Panc1 (cell line): ENCODE measurements at regions not wholly inside any gene's neighbourhood (a gene's known extent, or its start where the extent isn't known, plus 50 kb on each side); places are given as distances from the start of the nearest gene placed in this dataset.

Experiments used
- ATAC-seq: fragments of 200-7000 bp; cut with Tn5 transposase; 2 replicates; pipeline ENCODE4 v1.9.1; 2020; ENCODE audit warnings: mild to moderate bottlenecking, moderate library complexity
- BruUV-seq: library from RNA; stranded (reverse); fragments of 400-500 nt; replicated peaks from 2 replicates; lab custom pipeline; 2021; lab: Mats Ljungman, UMichigan
- CTCF ChIA-PET: fragments of 300-600 bp; sonication (Branson Sonifier 250); formaldehyde crosslinking; loops from one replicate; lab custom pipeline; 2022; ENCODE audit warnings: antibody characterized with exemption; lab: Charles Lee
- POLR2A ChIA-PET: fragments of 300-600 bp; sonication (Branson Sonifier 250); formaldehyde crosslinking; loops from one replicate; lab custom pipeline; 2022; ENCODE audit warnings: antibody characterized with exemption; lab: Charles Lee
- DNase-seq: peaks from one replicate; pipeline ENCODE4 v3.0.0-alpha.2; 2010; ENCODE audit warnings: low read depth, low spot score
- H3K27ac ChIP-seq: 2 replicates; pipeline ENCODE4 v1.5.1; 2011; ENCODE audit warnings: mild to moderate bottlenecking, low read length, inconsistent platforms
- H3K27me3 ChIP-seq: fragments of 200-500 bp; sonication (Bioruptor generic); 2 replicates; pipeline ENCODE4 v1.6.0; 2014; ENCODE audit warnings: low read length, inconsistent platforms; ENCODE audit not compliant: control insufficient read depth, insufficient read depth
- H3K36me3 ChIP-seq: fragments of 200-500 bp; sonication (Bioruptor generic); 2 replicates; pipeline ENCODE4 v1.5.1; 2014; ENCODE audit warnings: inconsistent platforms, mild to moderate bottlenecking, low read length, moderate library complexity; ENCODE audit not compliant: control insufficient read depth, insufficient read depth
- H3K4me1 ChIP-seq: 2 replicates; pipeline ENCODE4 v1.5.1; 2011; ENCODE audit warnings: inconsistent platforms, mild to moderate bottlenecking, low read length, moderate library complexity; ENCODE audit not compliant: control insufficient read depth, insufficient read depth
- H3K4me3 ChIP-seq, 2 experiments: 2 replicates each; pipeline ENCODE4 v1.5.1; 2011 to 2012; ENCODE audit warnings: low read depth in 2 of 2, low read length in 2 of 2, mild to moderate bottlenecking in 2 of 2, inconsistent platforms in 1 of 2, moderate library complexity in 1 of 2
- H3K9me3 ChIP-seq: fragments of 200-500 bp; sonication (Bioruptor generic); 2 replicates; pipeline ENCODE4 v1.5.1; 2014; ENCODE audit warnings: low read depth, mild to moderate bottlenecking, inconsistent platforms, low read length, moderate library complexity; ENCODE audit not compliant: control insufficient read depth, insufficient read depth
- POLR2AphosphoS5 ChIP-seq: IDR thresholded peaks from 2 replicates; pipeline ENCODE4 v1.6.1; 2012; ENCODE audit warnings: mild to moderate bottlenecking, low read depth, low read length, moderate library complexity
- SIN3A ChIP-seq: IDR thresholded peaks from 2 replicates; pipeline ENCODE4 v1.6.1; 2012; ENCODE audit warnings: low read depth, mild to moderate bottlenecking, low read length, moderate library complexity, borderline replicate concordance; ENCODE audit not compliant: insufficient read depth
- TCF7L2 ChIP-seq: IDR thresholded peaks from 2 replicates; pipeline ENCODE4 v1.6.1; 2011; ENCODE audit warnings: mild to moderate bottlenecking, low read depth, low read length, inconsistent platforms
- in situ Hi-C: cut with HindIII; loops from 2 replicates; pipeline ENCODE4 v1.10.0; 2016; ENCODE audit warnings: low sequenced_read_pairs, low pct_unique_long_range_greater_than_20kb
- intact Hi-C: fragments of 100-400 bp; cut with micrococcal nuclease; formaldehyde crosslinking; loops from one replicate; pipeline ENCODE4 v1.10.0; 2022; ENCODE audit not compliant: unreplicated experiment
- TF ChIP-seq, protein P1 (sequence below), 2 experiments: IDR thresholded peaks; 2 replicates each; pipeline ENCODE4 v1.6.1; 2011 to 2012; ENCODE audit warnings: low read depth in 2 of 2, control low read depth in 1 of 2, low read length in 1 of 2, mild to moderate bottlenecking in 1 of 2, moderate library complexity in 1 of 2; ENCODE audit not compliant: insufficient read depth in 1 of 2
- TF ChIP-seq, protein P2 (sequence below): fragments of 450-650 bp; IDR thresholded peaks from 2 replicates; pipeline ENCODE4 v1.5.1; 2017; ENCODE audit warnings: mild to moderate bottlenecking

DNA sequence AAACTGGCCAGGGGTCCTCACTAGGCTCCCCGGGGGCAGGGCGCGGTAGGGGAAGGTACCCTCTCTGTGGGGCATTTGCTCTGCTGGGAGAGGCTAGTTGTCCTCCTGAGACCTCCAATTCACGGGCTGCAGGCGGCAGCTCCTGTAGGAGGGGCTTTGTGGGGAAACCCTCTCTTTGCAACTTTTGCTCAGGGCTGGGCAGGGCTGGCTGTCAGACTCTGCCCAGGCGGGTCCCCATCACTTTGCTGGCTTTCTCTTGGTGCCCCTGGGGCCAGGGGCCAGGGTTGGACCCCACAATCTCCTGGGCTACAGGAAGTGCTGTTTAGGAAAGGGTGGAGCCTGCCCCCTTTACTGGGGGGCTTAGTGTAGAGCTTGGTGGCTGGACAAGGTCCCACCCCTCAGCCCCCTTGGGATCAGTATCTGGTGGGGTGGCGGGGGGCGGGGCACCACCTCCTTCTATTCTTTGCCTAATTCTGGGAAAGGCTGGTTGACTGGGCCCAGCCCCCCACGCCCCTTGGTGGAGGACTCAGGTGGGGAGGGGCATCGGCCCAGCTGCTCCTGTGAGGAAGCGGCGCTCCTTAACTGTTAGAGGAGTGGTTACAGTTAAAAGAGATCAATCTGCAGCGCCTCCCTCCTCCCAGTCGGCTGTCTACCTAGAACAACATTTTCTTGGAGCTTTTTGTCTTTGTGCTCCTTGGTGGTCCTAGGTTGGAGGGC lies 918.7 kb downstream of the AACS start:
- peak overlapping the region; percentile 27 to 56 for H3K4me3 ChIP-seq
- ATAC-seq (peak; percentile 57), DNase-seq (no peak)
- no peaks in the 10 kb centered on the region for H3K36me3 ChIP-seq
- POLR2A ChIA-PET = interaction anchor here (0.6 kb wide), 1 partner anchor 131 kb away, joined by 3 read pairs; no protein-coding TSS in a partner anchor
- no peaks in the 10 kb centered on the region for H3K4me1 ChIP-seq
- in situ Hi-C loops = no loop called here
- intact Hi-C loops = no loop called here
- CTCF ChIA-PET = no interaction called here
- 0 out of 2 replicates have a peak, but pooled peaks cover 2% of the 10 kb centered on the region for H3K27me3 ChIP-seq
- no TSS peak for BruUV-seq
- no peaks in the 10 kb centered on the region for H3K9me3 ChIP-seq
- no peak overlapping the region for H3K27ac ChIP-seq
- TF ChIP-seq, protein P1, sequence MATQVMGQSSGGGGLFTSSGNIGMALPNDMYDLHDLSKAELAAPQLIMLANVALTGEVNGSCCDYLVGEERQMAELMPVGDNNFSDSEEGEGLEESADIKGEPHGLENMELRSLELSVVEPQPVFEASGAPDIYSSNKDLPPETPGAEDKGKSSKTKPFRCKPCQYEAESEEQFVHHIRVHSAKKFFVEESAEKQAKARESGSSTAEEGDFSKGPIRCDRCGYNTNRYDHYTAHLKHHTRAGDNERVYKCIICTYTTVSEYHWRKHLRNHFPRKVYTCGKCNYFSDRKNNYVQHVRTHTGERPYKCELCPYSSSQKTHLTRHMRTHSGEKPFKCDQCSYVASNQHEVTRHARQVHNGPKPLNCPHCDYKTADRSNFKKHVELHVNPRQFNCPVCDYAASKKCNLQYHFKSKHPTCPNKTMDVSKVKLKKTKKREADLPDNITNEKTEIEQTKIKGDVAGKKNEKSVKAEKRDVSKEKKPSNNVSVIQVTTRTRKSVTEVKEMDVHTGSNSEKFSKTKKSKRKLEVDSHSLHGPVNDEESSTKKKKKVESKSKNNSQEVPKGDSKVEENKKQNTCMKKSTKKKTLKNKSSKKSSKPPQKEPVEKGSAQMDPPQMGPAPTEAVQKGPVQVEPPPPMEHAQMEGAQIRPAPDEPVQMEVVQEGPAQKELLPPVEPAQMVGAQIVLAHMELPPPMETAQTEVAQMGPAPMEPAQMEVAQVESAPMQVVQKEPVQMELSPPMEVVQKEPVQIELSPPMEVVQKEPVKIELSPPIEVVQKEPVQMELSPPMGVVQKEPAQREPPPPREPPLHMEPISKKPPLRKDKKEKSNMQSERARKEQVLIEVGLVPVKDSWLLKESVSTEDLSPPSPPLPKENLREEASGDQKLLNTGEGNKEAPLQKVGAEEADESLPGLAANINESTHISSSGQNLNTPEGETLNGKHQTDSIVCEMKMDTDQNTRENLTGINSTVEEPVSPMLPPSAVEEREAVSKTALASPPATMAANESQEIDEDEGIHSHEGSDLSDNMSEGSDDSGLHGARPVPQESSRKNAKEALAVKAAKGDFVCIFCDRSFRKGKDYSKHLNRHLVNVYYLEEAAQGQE (IDR thresholded peaks at IDR 0.05; ENCODE audit: insufficient read depth in 1 of 2, low read depth in 2 of 2, low read length in 1 of 2) = no peak
- TF ChIP-seq POLR2AphosphoS5 (no peak), TCF7L2 (no peak), SIN3A (no peak)
- TF ChIP-seq, protein P2, sequence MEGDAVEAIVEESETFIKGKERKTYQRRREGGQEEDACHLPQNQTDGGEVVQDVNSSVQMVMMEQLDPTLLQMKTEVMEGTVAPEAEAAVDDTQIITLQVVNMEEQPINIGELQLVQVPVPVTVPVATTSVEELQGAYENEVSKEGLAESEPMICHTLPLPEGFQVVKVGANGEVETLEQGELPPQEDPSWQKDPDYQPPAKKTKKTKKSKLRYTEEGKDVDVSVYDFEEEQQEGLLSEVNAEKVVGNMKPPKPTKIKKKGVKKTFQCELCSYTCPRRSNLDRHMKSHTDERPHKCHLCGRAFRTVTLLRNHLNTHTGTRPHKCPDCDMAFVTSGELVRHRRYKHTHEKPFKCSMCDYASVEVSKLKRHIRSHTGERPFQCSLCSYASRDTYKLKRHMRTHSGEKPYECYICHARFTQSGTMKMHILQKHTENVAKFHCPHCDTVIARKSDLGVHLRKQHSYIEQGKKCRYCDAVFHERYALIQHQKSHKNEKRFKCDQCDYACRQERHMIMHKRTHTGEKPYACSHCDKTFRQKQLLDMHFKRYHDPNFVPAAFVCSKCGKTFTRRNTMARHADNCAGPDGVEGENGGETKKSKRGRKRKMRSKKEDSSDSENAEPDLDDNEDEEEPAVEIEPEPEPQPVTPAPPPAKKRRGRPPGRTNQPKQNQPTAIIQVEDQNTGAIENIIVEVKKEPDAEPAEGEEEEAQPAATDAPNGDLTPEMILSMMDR = no peak

DNA sequence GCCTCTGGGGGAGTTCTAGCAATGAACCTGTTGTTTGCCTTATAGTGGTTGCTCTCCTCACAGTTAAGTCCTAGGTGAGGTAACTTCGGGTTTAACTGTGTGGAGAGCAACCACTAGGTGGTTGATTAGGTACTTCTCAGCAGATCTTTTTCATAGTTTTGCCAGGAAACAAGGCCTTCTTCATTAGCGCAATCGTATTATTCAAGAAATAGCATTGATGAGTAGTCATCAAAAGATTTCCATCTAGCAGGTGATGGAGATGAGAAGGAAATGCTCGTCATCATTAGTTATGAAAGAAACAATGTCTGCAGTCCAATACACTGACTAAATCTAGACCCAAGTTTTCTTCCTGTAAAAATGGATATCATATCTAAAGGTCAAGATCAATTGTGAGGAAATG lies 923.3 kb downstream of the AACS start:
- intact Hi-C loops = no loop called here
- TF ChIP-seq, protein P2 = no peak
- no peak for TF ChIP-seq POLR2AphosphoS5
- no peak for TF ChIP-seq SIN3A
- TF ChIP-seq, protein P1 (IDR thresholded peaks at IDR 0.05; ENCODE audit: insufficient read depth in 1 of 2, low read depth in 2 of 2, low read length in 1 of 2) = no peak
- TF ChIP-seq TCF7L2 = no peak
- CTCF ChIA-PET = no interaction called here
- Histone ChIP-seq H3K36me3 (no peaks in the 10 kb centered on the region), H3K27ac (no peak overlapping the region), H3K27me3 (0 out of 2 replicates have a peak, but pooled peaks cover 2% of the 10 kb centered on the region), H3K4me3 (no peak overlapping the region), H3K9me3 (no peaks in the 10 kb centered on the region), H3K4me1 (no peaks in the 10 kb centered on the region)
- POLR2A ChIA-PET = no interaction called here
- in situ Hi-C loops = no loop called here
- no TSS peak for BruUV-seq
- ATAC-seq = no peak
- no peak for DNase-seq
